Astrocyte of the cerebellum (primary cell): ENCODE measurements at regions not wholly inside any gene's neighbourhood (a gene's known extent, or its start where the extent isn't known, plus 50 kb on each side); places are given as distances from the start of the nearest gene placed in this dataset.

Source experiments
- DNase-seq: peaks from one replicate; pipeline ENCODE4 v3.0.0-alpha.2; 2011; ENCODE audit warnings: low read depth
- H3K4me3 ChIP-seq: 2 replicates; pipeline ENCODE4 v1.5.1; 2011; ENCODE audit warnings: mild to moderate bottlenecking, low read depth, low read length, moderate library complexity
- CTCF ChIP-seq: IDR thresholded peaks from 2 replicates; pipeline ENCODE4 v1.5.1; 2012; ENCODE audit warnings: low read length, low read depth, moderate library complexity, mild to moderate bottlenecking; ENCODE audit errors: missing control alignments
- in situ Hi-C: cut with HindIII; loops from 2 replicates; pipeline ENCODE4 v1.10.0; 2017; ENCODE audit warnings: low sequenced_read_pairs

DNA sequence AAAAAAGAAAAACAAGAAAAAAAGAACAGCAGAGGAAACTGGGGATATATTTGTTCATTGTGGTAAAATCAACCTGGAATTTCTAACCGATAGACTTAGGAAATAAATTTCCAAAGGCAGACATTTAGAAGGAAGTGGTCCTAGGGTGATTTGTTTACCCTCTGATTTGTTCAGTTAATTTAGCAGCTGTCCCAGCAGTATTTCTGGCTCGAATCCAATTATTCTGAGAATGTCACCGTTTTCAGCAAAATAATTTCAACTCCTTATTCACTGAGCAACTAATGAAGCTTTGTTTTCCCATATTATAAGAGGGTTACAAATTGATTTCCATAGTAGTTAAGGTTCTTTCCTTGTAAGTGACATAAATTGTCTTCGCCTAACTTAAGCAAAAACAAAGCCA, 285.2 kb upstream of the SYT10 start:
- DNase-seq = no peak
- in situ Hi-C loops = no loop called here
- TF ChIP-seq CTCF = no peak
- H3K4me3 ChIP-seq = no peak overlapping the region

DNA sequence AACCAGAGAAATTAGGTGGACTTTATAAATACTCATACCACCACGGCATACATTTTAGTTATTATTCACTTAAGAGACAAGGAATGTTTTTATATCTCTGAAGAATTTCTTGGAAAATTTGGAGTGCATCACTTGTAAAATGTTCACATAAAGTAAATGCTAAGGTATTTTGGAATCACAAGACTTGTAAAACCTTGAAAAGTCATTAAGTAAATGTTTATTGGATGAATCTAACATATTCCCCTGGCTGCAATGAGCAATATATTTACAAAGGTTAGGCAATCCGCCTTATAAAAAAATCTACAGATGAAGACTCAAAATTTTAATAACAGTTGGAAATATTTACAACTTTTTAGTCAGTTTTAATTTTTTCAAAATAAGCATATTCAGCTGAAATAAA, 287.4 kb upstream of the ALG10 start:
- no peak for TF ChIP-seq CTCF
- in situ Hi-C loops = no loop called here
- DNase-seq = no peak
- H3K4me3 ChIP-seq = no peak overlapping the region

- no peak for DNase-seq
- in situ Hi-C loops = no loop called here
- H3K4me3 ChIP-seq = no peak overlapping the region
- TF ChIP-seq CTCF = no peak
Measured at GRCh38 chr12:33752854-33753253, 269.4 kb upstream of the ALG10 start.

- in situ Hi-C loops = no loop called here
- no peak for DNase-seq
- no peak overlapping the region for H3K4me3 ChIP-seq
- TF ChIP-seq CTCF = no peak
Measured at GRCh38 chr12:33757701-33758100, 264.6 kb upstream of the ALG10 start.

DNA sequence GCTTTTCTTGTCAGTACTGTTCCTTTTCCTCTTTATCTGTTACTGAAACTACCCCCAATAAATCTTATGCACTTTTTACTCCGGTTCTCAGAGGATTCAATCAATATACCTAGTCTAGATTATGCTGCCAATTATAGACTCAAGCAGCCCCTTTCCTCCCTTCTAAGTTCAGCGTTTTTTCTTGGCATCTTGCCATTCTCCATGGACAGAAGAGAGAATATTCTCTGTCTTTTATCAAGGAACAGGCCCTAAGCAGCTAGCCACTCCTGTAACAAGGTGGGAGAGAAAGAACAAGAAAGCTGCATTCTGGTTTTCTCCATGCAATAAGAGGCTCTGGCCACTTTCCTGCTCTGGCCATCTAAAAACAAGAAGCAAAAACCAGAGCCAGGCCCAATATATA, 263.0 kb upstream of the ALG10 start:
- H3K4me3 ChIP-seq = no peak overlapping the region
- no peak for TF ChIP-seq CTCF
- no peak for DNase-seq
- in situ Hi-C loops = no loop called here

- no peak for DNase-seq
- in situ Hi-C loops = no loop called here
- no peak for TF ChIP-seq CTCF
- no peak overlapping the region for H3K4me3 ChIP-seq
Measured at GRCh38 chr12:33763331-33763730, 259.0 kb upstream of the ALG10 start.

- no peak for TF ChIP-seq CTCF
- in situ Hi-C loops = no loop called here
- no peak overlapping the region for H3K4me3 ChIP-seq
- no peak for DNase-seq
Measured at GRCh38 chr12:33770652-33771051, 251.6 kb upstream of the ALG10 start.
